ENCODE measurements at regions not wholly inside any gene's neighbourhood (a gene's known extent, or its start where the extent isn't known, plus 50 kb on each side); places are given as distances from the start of the nearest gene placed in this dataset.

- no peak for TF ChIP-seq CTCF (IDR thresholded peaks at IDR 0.05)
- TF ChIP-seq NR2C2 (CRISPR knock-in tag; IDR thresholded peaks at IDR 0.05), result no peak
- TF ChIP-seq NFYB (CRISPR knock-in tag; conservative IDR thresholded peaks at IDR 0.05; ENCODE audit: low read depth), result no peak
- TF ChIP-seq FOXP4 (CRISPR knock-in tag; IDR thresholded peaks at IDR 0.05), result no peak
- TF ChIP-seq FOXJ3 (CRISPR knock-in tag; IDR thresholded peaks at IDR 0.05; ENCODE audit: borderline replicate concordance), result no peak
- TF ChIP-seq ATF6 (CRISPR knock-in tag; IDR thresholded peaks at IDR 0.05), result no peak
- no peak for TF ChIP-seq PRDM15 (CRISPR knock-in tag; IDR thresholded peaks at IDR 0.05)
- no peak for TF ChIP-seq TCF7 (CRISPR knock-in tag; IDR thresholded peaks at IDR 0.05; ENCODE audit: low read depth)
- no peak for TF ChIP-seq ATF2 (CRISPR knock-in tag; IDR thresholded peaks at IDR 0.05; ENCODE audit: borderline replicate concordance, low read depth)
- no peak for TF ChIP-seq MYBL2 (CRISPR knock-in tag; IDR thresholded peaks at IDR 0.05)
- no peak for TF ChIP-seq ZNF423 (CRISPR knock-in tag; IDR thresholded peaks at IDR 0.05)
- TF ChIP-seq SMAD4 (CRISPR knock-in tag; IDR thresholded peaks at IDR 0.05), result no peak
Observed at GRCh38 chr2:12805033-12805432, 88.3 kb downstream of the TRIB2 start.

Measured in WTC11 (cell line).